SW480 (cell line): ENCODE measurements at regions not wholly inside any gene's neighbourhood (a gene's known extent, or its start where the extent isn't known, plus 50 kb on each side); places are given as distances from the start of the nearest gene placed in this dataset.

Experiments used
- DNase-seq: peaks from one replicate; pipeline ENCODE4 v3.0.0-alpha.2; 2016; ENCODE audit warnings: low spot score

GRCh38 chr18:65409261-65409660 is 341.6 kb upstream of the CDH7 start:
- DNase-seq, result no peak

GRCh38 chr18:65403534-65403933 is 347.3 kb upstream of the CDH7 start:
- DNase-seq, result no peak

- no peak for DNase-seq
These were observed 351.7 kb upstream of the CDH7 start for GRCh38 chr18:65399091-65399490.

- DNase-seq, result no peak
These were observed 352.3 kb upstream of the CDH7 start for GRCh38 chr18:65398347-65399075.

- no peak for DNase-seq
These were observed 369.8 kb upstream of the CDH7 start for GRCh38 chr18:65380986-65381385.

GRCh38 chr18:65380571-65380970 is 370.2 kb upstream of the CDH7 start:
- no peak for DNase-seq

GRCh38 chr18:65372904-65373303 is 377.9 kb upstream of the CDH7 start:
- DNase-seq, result no peak

- no peak for DNase-seq
These were observed 385.4 kb upstream of the CDH7 start for GRCh38 chr18:65365245-65365980.

- no peak for DNase-seq
These were observed 386.7 kb upstream of the CDH7 start for GRCh38 chr18:65363911-65364632.

- DNase-seq, result no peak
These were observed 387.8 kb upstream of the CDH7 start for GRCh38 chr18:65363011-65363410.

- DNase-seq, result no peak
These were observed 391.3 kb upstream of the CDH7 start for GRCh38 chr18:65359479-65359878.

- DNase-seq, result no peak
These were observed 392.5 kb upstream of the CDH7 start for GRCh38 chr18:65358306-65358705.

- DNase-seq, result no peak
These were observed 398.6 kb upstream of the CDH7 start for GRCh38 chr18:65352186-65352585.

GRCh38 chr18:65349635-65350034 is 401.2 kb upstream of the CDH7 start:
- DNase-seq, result no peak

GRCh38 chr18:65347446-65347845 is 403.4 kb upstream of the CDH7 start:
- no peak for DNase-seq

GRCh38 chr18:65346086-65346485 is 404.7 kb upstream of the CDH7 start:
- no peak for DNase-seq

- no peak for DNase-seq
These were observed 407.2 kb upstream of the CDH7 start for GRCh38 chr18:65343571-65343970.

- no peak for DNase-seq
These were observed 414.4 kb upstream of the CDH7 start for GRCh38 chr18:65336411-65336810.

- no peak for DNase-seq
These were observed 421.8 kb upstream of the CDH7 start for GRCh38 chr18:65329010-65329409.

GRCh38 chr18:65326805-65327204 is 424.0 kb upstream of the CDH7 start:
- DNase-seq, result no peak

- DNase-seq, result no peak
These were observed 427.9 kb upstream of the CDH7 start for GRCh38 chr18:65322895-65323294.

GRCh38 chr18:65298422-65298821 is 452.4 kb upstream of the CDH7 start:
- DNase-seq, result no peak

- DNase-seq, result no peak
These were observed 461.9 kb upstream of the CDH7 start for GRCh38 chr18:65288908-65289307.
